ENCODE measurements at regions not wholly inside any gene's neighbourhood (a gene's known extent, or its start where the extent isn't known, plus 50 kb on each side); places are given as distances from the start of the nearest gene placed in this dataset.

- H3K79me1 ChIP-seq (ENCODE audit: low read depth, low read length): no peaks in the 10 kb centered on the region
- no peak overlapping the region for H2BK120ac ChIP-seq (replicated peaks; ENCODE audit: low read depth, low read length)
- no peak overlapping the region for H3K18ac ChIP-seq (ENCODE audit: extremely low read depth, low read length)
- no peak overlapping the region for H2AK5ac ChIP-seq (ENCODE audit: low read depth, low read length)
- H3K4ac ChIP-seq (replicated peaks; ENCODE audit: insufficient read length, low read depth, low read length): no peak overlapping the region
- no peaks in the 10 kb centered on the region for H3K79me2 ChIP-seq (ENCODE audit: control insufficient read depth in 1 of 2, insufficient read depth in 2 of 2, low read length in 2 of 2)
- no peaks in the 10 kb centered on the region for H3K36me3 ChIP-seq (ENCODE audit: control insufficient read depth in 2 of 4, insufficient read depth in 4 of 4, low read length in 3 of 4)
- no peak overlapping the region for H2BK15ac ChIP-seq (ENCODE audit: low read length)
- no peaks in the 10 kb centered on the region; a peak in 1 of 7 replicates for H3K4me1 ChIP-seq (replicated peaks in 1 of 4; ENCODE audit: control insufficient read depth in 3 of 4, insufficient read depth in 4 of 4, low read length in 3 of 4)
- H2BK20ac ChIP-seq (ENCODE audit: low read length): no peak overlapping the region
- H3K27me3 ChIP-seq (replicated peaks in 1 of 4; ENCODE audit: control insufficient read depth in 3 of 4, extremely low read depth in 1 of 4, insufficient read depth in 3 of 4, low read length in 3 of 4): no peaks in the 10 kb centered on the region
- no peak overlapping the region for H3K4me3 ChIP-seq (ENCODE audit: extremely low read depth in 1 of 4, insufficient read depth in 2 of 4, low read depth in 3 of 4, low read length in 4 of 4)
- no peaks in the 10 kb centered on the region for H4K20me1 ChIP-seq (replicated peaks in 1 of 2; ENCODE audit: control insufficient read depth in 1 of 2, insufficient read depth in 2 of 2, low read length in 2 of 2)
- no peak overlapping the region for H4K5ac ChIP-seq (ENCODE audit: insufficient read length, low read depth, low read length)
- H4K91ac ChIP-seq (replicated peaks; ENCODE audit: insufficient read length, low read length): no peak overlapping the region
- CTCF ChIA-PET (ENCODE audit: partially characterized antibody): interaction anchor here (1.0 to 2.0 kb wide), 4 partner anchors 8 to 59 kb away, joined by 3 to 6 read pairs (median 3); no protein-coding TSS in a partner anchor
- no peak overlapping the region for H3K4me2 ChIP-seq (ENCODE audit: insufficient read depth in 1 of 2, low read depth in 2 of 2, low read length in 2 of 2)
- peaks cover 0 to 8% of the 10 kb centered on the region in 2 experiments; a peak in 1 of 4 replicates for H3K9me3 ChIP-seq (ENCODE audit: insufficient read depth in 2 of 2, low read depth in 1 of 2, low read length in 1 of 2)
- WGBS, 2 experiments (ENCODE audit: extremely low coverage in 1 of 2, insufficient coverage in 1 of 2, insufficient read length in 1 of 2, insufficient replicate concordance in 2 of 2, low coverage in 1 of 2, low lambda C conversion rate in 2 of 2, missing lambda C conversion rate in 1 of 2): 89% methylated on average over 5 of the region's 5 CpGs; no CpG with 5 or more reads in 1 of the 2 experiments
- H3K14ac ChIP-seq (ENCODE audit: insufficient read length): no peak overlapping the region
- H3K9ac ChIP-seq (replicated peaks in 1 of 4; ENCODE audit: extremely low read depth in 1 of 4, low read depth in 3 of 4, low read length in 3 of 4): no peak overlapping the region
- no peak overlapping the region for H2BK5ac ChIP-seq (ENCODE audit: low read depth, low read length)
- POLR2A ChIA-PET (ENCODE audit: partially characterized antibody): no interaction called here
- H3K23ac ChIP-seq (ENCODE audit: insufficient read length): no peak overlapping the region
- DNase-seq (ENCODE audit: low read depth in 1 of 2, low spot score in 2 of 2): no peak
- no peak for FAIRE-seq
- no peak overlapping the region for H2AFZ ChIP-seq (ENCODE audit: low read length)
- H3K23me2 ChIP-seq (ENCODE audit: low read depth, low read length): no peaks in the 10 kb centered on the region
- H4K8ac ChIP-seq (ENCODE audit: extremely low read depth, insufficient read depth, low read length): no peak overlapping the region
- TF ChIP-seq POU5F1 (IDR thresholded peaks at IDR 0.05; ENCODE audit: low read depth, low read length) (no peak), SUZ12 (IDR thresholded peaks at IDR 0.05; ENCODE audit: low read length) (no peak), RNF2 (IDR thresholded peaks at IDR 0.05; ENCODE audit: borderline replicate concordance, low read depth, low read length, missing control alignments, poor library complexity, severe bottlenecking) (no peak), MAX (IDR thresholded peaks at IDR 0.05) (no peak), KDM5A (IDR thresholded peaks at IDR 0.05; ENCODE audit: low read length) (no peak), TCF12 (IDR thresholded peaks at IDR 0.05; ENCODE audit: low read depth, low read length) (no peak), SAP30 (IDR thresholded peaks at IDR 0.05; ENCODE audit: insufficient read depth, insufficient replicate concordance, low read length) (no peak), RAD21 (IDR thresholded peaks at IDR 0.05 in 1 of 2, conservative IDR thresholded peaks at IDR 0.05 in 1 of 2; ENCODE audit: low read depth in 2 of 2, low read length in 2 of 2) (no peak), CTBP2 (IDR thresholded peaks at IDR 0.05; ENCODE audit: borderline replicate concordance, insufficient read depth, insufficient read length, low read length) (no peak), PHF8 (conservative IDR thresholded peaks at IDR 0.05; ENCODE audit: low read depth, low read length) (no peak), RBBP5 (IDR thresholded peaks at IDR 0.05; ENCODE audit: borderline replicate concordance, low read depth, low read length) (no peak), SP1 (IDR thresholded peaks at IDR 0.05; ENCODE audit: low read depth, low read length) (no peak), JUND (IDR thresholded peaks at IDR 0.05; ENCODE audit: low read length) (no peak)
- no peak overlapping the region for H3K27ac ChIP-seq (ENCODE audit: low read depth, low read length)
- no peak overlapping the region for H3K56ac ChIP-seq (replicated peaks; ENCODE audit: insufficient read length, low read depth, low read length)
- no peak overlapping the region for H2BK12ac ChIP-seq (ENCODE audit: low read depth, low read length)
Measured at GRCh38 chr6:99185525-99185924, 163.9 kb downstream of the FAXC start.
